ENCODE measurements at regions not wholly inside any gene's neighbourhood (a gene's known extent, or its start where the extent isn't known, plus 50 kb on each side); places are given as distances from the start of the nearest gene placed in this dataset.

DNA sequence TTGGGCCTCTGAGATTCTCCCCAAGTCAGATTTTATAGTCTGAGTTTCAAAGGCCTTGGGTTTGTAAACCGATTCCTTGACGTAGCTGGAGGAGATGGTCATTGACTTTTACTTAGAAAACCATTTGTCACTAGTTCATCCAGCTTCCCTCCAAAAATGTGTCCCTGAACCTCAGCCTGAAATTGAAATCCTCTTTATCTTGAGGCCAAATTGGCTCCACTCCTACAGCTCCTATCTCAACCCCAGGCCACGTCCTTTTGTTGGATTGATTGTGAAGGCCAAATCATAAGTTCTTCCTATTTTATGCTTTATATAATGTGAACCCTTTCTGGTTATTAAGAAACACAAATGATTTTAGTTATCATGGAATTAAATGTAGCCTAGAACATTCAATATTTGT lies 193.9 kb upstream of the SUCLG2 start:
- Histone ChIP-seq H4K20me1 (ENCODE audit: insufficient read depth, low read length) (no peaks in the 10 kb centered on the region), H3F3A (ENCODE audit: insufficient read depth, low read length) (no peaks in the 10 kb centered on the region), H3K27me3 (ENCODE audit: insufficient read depth, low read length) (no peaks in the 10 kb centered on the region), H3K9me2 (ENCODE audit: low read depth, low read length) (no peaks in the 10 kb centered on the region), H3K27ac (ENCODE audit: low read depth, low read length, poor library complexity, severe bottlenecking) (no peak overlapping the region), H3K4me1 (ENCODE audit: insufficient read depth, low read length, severe bottlenecking) (no peaks in the 10 kb centered on the region), H3K9ac (ENCODE audit: low read length) (no peak overlapping the region), H3K9me3 (ENCODE audit: low read length) (no peaks in the 10 kb centered on the region), H3K79me2 (ENCODE audit: insufficient read depth, low read length) (no peaks in the 10 kb centered on the region), H3K4me3 (ENCODE audit: low read depth, low read length, poor library complexity, severe bottlenecking) (no peak overlapping the region), H2AFZ (ENCODE audit: low read length) (no peak overlapping the region), H3K36me3 (ENCODE audit: insufficient read depth, low read length) (no peaks in the 10 kb centered on the region), H3K4me2 (ENCODE audit: low read length) (no peak overlapping the region)
- no peak for TF ChIP-seq EZH2 (IDR thresholded peaks at IDR 0.05; ENCODE audit: borderline replicate concordance, low read length)
- TF ChIP-seq, protein P1, sequence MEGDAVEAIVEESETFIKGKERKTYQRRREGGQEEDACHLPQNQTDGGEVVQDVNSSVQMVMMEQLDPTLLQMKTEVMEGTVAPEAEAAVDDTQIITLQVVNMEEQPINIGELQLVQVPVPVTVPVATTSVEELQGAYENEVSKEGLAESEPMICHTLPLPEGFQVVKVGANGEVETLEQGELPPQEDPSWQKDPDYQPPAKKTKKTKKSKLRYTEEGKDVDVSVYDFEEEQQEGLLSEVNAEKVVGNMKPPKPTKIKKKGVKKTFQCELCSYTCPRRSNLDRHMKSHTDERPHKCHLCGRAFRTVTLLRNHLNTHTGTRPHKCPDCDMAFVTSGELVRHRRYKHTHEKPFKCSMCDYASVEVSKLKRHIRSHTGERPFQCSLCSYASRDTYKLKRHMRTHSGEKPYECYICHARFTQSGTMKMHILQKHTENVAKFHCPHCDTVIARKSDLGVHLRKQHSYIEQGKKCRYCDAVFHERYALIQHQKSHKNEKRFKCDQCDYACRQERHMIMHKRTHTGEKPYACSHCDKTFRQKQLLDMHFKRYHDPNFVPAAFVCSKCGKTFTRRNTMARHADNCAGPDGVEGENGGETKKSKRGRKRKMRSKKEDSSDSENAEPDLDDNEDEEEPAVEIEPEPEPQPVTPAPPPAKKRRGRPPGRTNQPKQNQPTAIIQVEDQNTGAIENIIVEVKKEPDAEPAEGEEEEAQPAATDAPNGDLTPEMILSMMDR (IDR thresholded peaks at IDR 0.05; ENCODE audit: low read length): no peak

DNA sequence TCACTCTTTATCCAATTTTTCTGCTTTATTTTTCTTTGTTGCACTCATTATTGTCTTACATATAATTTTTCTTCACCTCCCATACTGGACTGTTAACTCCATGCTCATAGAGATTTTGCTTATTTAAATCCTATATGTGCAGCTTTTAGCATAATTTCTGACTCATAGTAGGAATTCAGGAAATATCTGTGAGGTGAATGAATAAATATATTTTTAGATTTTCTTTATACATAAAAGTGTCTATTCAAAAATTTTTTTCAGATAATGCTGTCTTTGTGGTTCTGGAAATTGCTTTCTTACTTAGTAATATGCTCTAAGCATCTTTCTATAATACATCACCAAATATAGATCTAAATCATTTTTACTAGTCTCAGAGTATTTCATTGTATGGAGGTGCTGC lies 191.8 kb upstream of the SUCLG2 start:
- TF ChIP-seq, protein P1 (IDR thresholded peaks at IDR 0.05; ENCODE audit: low read length): no peak
- no peak for TF ChIP-seq EZH2 (IDR thresholded peaks at IDR 0.05; ENCODE audit: borderline replicate concordance, low read length)
- no peak overlapping the region for H2AFZ ChIP-seq (ENCODE audit: low read length)

DNA sequence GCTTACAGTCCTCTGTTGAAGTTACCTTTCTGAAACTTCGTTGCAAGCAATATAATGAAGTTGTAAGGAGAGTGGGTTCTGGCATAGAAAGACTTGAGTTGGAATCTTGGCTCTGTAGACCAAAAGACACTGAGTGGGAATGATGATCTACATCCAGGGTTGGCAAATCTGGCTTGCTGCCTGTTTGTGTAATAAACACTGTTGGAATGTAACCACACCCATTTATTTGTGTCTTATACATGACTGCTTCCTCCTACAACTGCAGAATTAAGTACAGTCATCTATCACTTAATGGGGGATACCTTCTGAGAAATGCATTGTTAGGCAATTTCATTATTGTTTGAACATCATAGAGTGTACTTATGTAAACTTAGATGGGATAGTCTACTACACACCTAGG lies 178.4 kb upstream of the SUCLG2 start:
- H2AFZ ChIP-seq (ENCODE audit: low read length): no peak overlapping the region
- H3K4me2 ChIP-seq (ENCODE audit: low read length): no peak overlapping the region
- H3F3A ChIP-seq (ENCODE audit: insufficient read depth, low read length): no peaks in the 10 kb centered on the region
- no peaks in the 10 kb centered on the region for H3K9me2 ChIP-seq (ENCODE audit: low read depth, low read length)
- H4K20me1 ChIP-seq (ENCODE audit: insufficient read depth, low read length): no peaks in the 10 kb centered on the region
- H3K27ac ChIP-seq (ENCODE audit: low read depth, low read length, poor library complexity, severe bottlenecking): no peak overlapping the region
- H3K4me1 ChIP-seq (ENCODE audit: insufficient read depth, low read length, severe bottlenecking): no peaks in the 10 kb centered on the region
- H3K36me3 ChIP-seq (ENCODE audit: insufficient read depth, low read length): no peaks in the 10 kb centered on the region
- no peaks in the 10 kb centered on the region for H3K9me3 ChIP-seq (ENCODE audit: low read length)
- H3K9ac ChIP-seq (ENCODE audit: low read length): no peak overlapping the region
- H3K4me3 ChIP-seq (ENCODE audit: low read depth, low read length, poor library complexity, severe bottlenecking): no peak overlapping the region
- no peaks in the 10 kb centered on the region for H3K79me2 ChIP-seq (ENCODE audit: insufficient read depth, low read length)
- H3K27me3 ChIP-seq (ENCODE audit: insufficient read depth, low read length): no peaks in the 10 kb centered on the region
- TF ChIP-seq, protein P1 (IDR thresholded peaks at IDR 0.05; ENCODE audit: low read length): no peak
- no peak for TF ChIP-seq EZH2 (IDR thresholded peaks at IDR 0.05; ENCODE audit: borderline replicate concordance, low read length)

More for the DNA sequence above, 191.8 kb upstream of the SUCLG2 start:
- Histone ChIP-seq H3K4me3 (ENCODE audit: low read depth, low read length, poor library complexity, severe bottlenecking) (no peak overlapping the region), H3K9ac (ENCODE audit: low read length) (no peak overlapping the region), H4K20me1 (ENCODE audit: insufficient read depth, low read length) (no peaks in the 10 kb centered on the region), H3K27ac (ENCODE audit: low read depth, low read length, poor library complexity, severe bottlenecking) (no peak overlapping the region), H3K4me1 (ENCODE audit: insufficient read depth, low read length, severe bottlenecking) (no peaks in the 10 kb centered on the region), H3K36me3 (ENCODE audit: insufficient read depth, low read length) (no peaks in the 10 kb centered on the region), H3K79me2 (ENCODE audit: insufficient read depth, low read length) (no peaks in the 10 kb centered on the region), H3K27me3 (ENCODE audit: insufficient read depth, low read length) (no peaks in the 10 kb centered on the region), H3K9me3 (ENCODE audit: low read length) (no peaks in the 10 kb centered on the region), H3K9me2 (ENCODE audit: low read depth, low read length) (no peaks in the 10 kb centered on the region), H3K4me2 (ENCODE audit: low read length) (no peak overlapping the region), H3F3A (ENCODE audit: insufficient read depth, low read length) (no peaks in the 10 kb centered on the region)

Data from OCI-LY1 (cell line).